ENCODE measurements at regions not wholly inside any gene's neighbourhood (a gene's known extent, or its start where the extent isn't known, plus 50 kb on each side); places are given as distances from the start of the nearest gene placed in this dataset.

- TF ChIP-seq CTCF (IDR thresholded peaks at IDR 0.05), result no peak
- TF ChIP-seq POLR2A (IDR thresholded peaks at IDR 0.05), result no peak
Measured at GRCh38 chr5:100644776-100645175, 109.6 kb downstream of the FAM174A start.
